Loucy (cell line): ENCODE measurements at regions not wholly inside any gene's neighbourhood (a gene's known extent, or its start where the extent isn't known, plus 50 kb on each side); places are given as distances from the start of the nearest gene placed in this dataset.

Experiments used
- H2AFZ ChIP-seq: fragments of 200-600 bp; sonication (generic); 2 replicates; pipeline ENCODE4 v1.6.0; 2016; ENCODE audit warnings: antibody characterized with exemption, mild to moderate bottlenecking, low read length, moderate library complexity
- H3F3A ChIP-seq: fragments of 200-600 bp; 2 replicates; pipeline ENCODE4 v1.6.0; 2016; ENCODE audit warnings: antibody characterized with exemption, low read depth, mild to moderate bottlenecking
- H3K27me3 ChIP-seq: fragments of 200-600 bp; sonication (generic); 2 replicates; pipeline ENCODE4 v1.6.1; 2014; ENCODE audit warnings: low read length, mild to moderate bottlenecking; ENCODE audit not compliant: insufficient read depth, poor library complexity, severe bottlenecking
- H3K36me3 ChIP-seq: fragments of 200-600 bp; sonication (generic); 2 replicates; pipeline ENCODE4 v1.6.1; 2016; ENCODE audit warnings: low read length; ENCODE audit not compliant: insufficient read depth
- H3K4me1 ChIP-seq: fragments of 200-600 bp; sonication (generic); 2 replicates; pipeline ENCODE4 v1.5.1; 2014; ENCODE audit warnings: low read length, mild to moderate bottlenecking; ENCODE audit not compliant: insufficient read depth, poor library complexity, severe bottlenecking
- H3K4me2 ChIP-seq: fragments of 200-600 bp; sonication (generic); 2 replicates; pipeline ENCODE4 v1.6.0; 2014; ENCODE audit warnings: antibody characterized with exemption, low read length, low read depth, mild to moderate bottlenecking; ENCODE audit not compliant: poor library complexity, severe bottlenecking
- H3K4me3 ChIP-seq: fragments of 200-600 bp; sonication (generic); 2 replicates; pipeline ENCODE4 v1.5.1; 2014; ENCODE audit warnings: low read length, mild to moderate bottlenecking, mixed read lengths; ENCODE audit not compliant: poor library complexity, severe bottlenecking
- H3K79me2 ChIP-seq: fragments of 200-600 bp; sonication (generic); 2 replicates; pipeline ENCODE4 v1.6.1; 2014; ENCODE audit warnings: low read length; ENCODE audit not compliant: insufficient read depth
- H3K9ac ChIP-seq: fragments of 200-600 bp; sonication (generic); 2 replicates; pipeline ENCODE4 v1.6.0; 2014; ENCODE audit warnings: mild to moderate bottlenecking, low read depth, low read length, moderate library complexity; ENCODE audit not compliant: poor library complexity, severe bottlenecking
- H3K9me2 ChIP-seq: fragments of 200-600 bp; sonication (generic); replicated peaks from 2 replicates; pipeline ENCODE4 v1.6.1; 2016; ENCODE audit warnings: low read depth, low read length, mixed read lengths
- H3K9me3 ChIP-seq: fragments of 200-600 bp; sonication (generic); 2 replicates; pipeline ENCODE4 v1.6.1; 2014; ENCODE audit warnings: mild to moderate bottlenecking, antibody characterized with exemption, low read length, low read depth; ENCODE audit not compliant: insufficient read depth
- H4K20me1 ChIP-seq: fragments of 200-600 bp; sonication (generic); 2 replicates; pipeline ENCODE4 v1.6.0; 2014; ENCODE audit warnings: antibody characterized with exemption, low read length, mild to moderate bottlenecking; ENCODE audit not compliant: insufficient read depth, poor library complexity, severe bottlenecking
- EZH2phosphoT487 ChIP-seq: fragments of 200-600 bp; IDR thresholded peaks from 2 replicates; pipeline ENCODE4 v1.6.1; 2018; ENCODE audit warnings: antibody characterized with exemption, mild to moderate bottlenecking, moderate library complexity, borderline replicate concordance
- TF ChIP-seq, protein P1 (sequence below): fragments of 200-600 bp; sonication (generic); conservative IDR thresholded peaks from 2 replicates; pipeline ENCODE4 v1.5.1; 2014; ENCODE audit warnings: mild to moderate bottlenecking, antibody characterized with exemption, low read length

DNA sequence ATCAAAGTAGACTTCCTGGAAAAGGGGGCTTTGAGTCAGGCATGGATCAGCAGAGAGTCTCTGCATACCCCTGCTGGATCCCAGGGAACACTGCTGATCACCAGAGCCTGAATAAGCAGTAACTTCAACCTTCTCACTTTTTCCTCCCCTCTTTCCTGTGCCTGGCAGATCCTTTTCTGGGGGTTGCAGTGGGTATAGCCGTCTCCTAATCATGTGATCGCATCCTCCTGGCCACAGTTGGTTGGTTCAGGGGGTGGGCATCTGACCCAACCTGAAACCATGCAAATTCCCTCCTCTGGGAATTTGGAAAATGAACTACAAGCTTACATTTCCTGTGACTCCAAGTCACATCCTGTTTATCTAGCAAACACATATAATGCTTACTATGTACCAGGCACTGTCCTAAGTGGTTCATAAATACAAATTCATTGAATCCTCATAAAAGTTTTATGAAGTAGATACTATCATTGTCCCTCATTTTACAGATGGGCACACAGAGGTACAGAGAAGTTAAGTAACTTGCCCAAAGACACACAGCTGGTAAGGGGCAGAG is 120.3 kb downstream of the AXIN2 start:
- Histone ChIP-seq H3F3A (no peaks in the 10 kb centered on the region), H3K9me3 (no peaks in the 10 kb centered on the region), H3K4me3 (no peak overlapping the region), H3K79me2 (no peaks in the 10 kb centered on the region), H3K9ac (no peak overlapping the region), H3K4me2 (no peak overlapping the region), H3K4me1 (no peaks in the 10 kb centered on the region), H2AFZ (no peak overlapping the region), H4K20me1 (no peaks in the 10 kb centered on the region), H3K36me3 (no peaks in the 10 kb centered on the region), H3K27me3 (no peaks in the 10 kb centered on the region), H3K9me2 (no peaks in the 10 kb centered on the region)
- TF ChIP-seq, protein P1, sequence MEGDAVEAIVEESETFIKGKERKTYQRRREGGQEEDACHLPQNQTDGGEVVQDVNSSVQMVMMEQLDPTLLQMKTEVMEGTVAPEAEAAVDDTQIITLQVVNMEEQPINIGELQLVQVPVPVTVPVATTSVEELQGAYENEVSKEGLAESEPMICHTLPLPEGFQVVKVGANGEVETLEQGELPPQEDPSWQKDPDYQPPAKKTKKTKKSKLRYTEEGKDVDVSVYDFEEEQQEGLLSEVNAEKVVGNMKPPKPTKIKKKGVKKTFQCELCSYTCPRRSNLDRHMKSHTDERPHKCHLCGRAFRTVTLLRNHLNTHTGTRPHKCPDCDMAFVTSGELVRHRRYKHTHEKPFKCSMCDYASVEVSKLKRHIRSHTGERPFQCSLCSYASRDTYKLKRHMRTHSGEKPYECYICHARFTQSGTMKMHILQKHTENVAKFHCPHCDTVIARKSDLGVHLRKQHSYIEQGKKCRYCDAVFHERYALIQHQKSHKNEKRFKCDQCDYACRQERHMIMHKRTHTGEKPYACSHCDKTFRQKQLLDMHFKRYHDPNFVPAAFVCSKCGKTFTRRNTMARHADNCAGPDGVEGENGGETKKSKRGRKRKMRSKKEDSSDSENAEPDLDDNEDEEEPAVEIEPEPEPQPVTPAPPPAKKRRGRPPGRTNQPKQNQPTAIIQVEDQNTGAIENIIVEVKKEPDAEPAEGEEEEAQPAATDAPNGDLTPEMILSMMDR: no peak
- TF ChIP-seq EZH2phosphoT487: no peak

DNA sequence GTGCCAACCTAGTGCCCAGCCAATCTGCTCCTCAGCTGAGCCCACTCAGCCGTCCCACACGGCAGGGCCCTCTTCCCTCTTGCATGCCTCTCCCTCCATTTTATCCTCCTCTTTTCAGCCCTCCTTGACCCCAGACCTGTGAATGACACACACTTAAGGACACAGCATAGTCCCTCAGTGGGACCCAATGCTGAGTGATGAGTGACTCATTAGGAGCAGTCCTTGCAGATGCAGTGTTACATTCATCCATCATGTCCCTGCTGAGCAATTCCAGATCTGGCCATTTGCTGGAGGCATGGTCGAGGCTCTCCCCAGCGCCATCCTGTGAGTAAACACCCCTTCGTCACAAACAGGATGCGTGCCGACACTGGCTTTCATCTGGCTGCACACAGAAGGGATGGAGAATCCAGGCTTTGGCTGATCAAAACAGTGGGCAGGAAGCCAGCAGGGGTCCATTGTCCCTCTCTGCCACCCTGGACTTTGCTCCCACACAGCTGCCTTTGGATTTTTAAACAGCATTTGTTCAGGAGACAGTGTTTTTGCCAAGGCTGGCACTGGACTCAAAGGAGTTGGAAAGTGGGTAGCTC is 122.6 kb downstream of the AXIN2 start:
- H3K9me3 ChIP-seq: no peaks in the 10 kb centered on the region
- no peaks in the 10 kb centered on the region for H3K9me2 ChIP-seq
- no peaks in the 10 kb centered on the region for H3K79me2 ChIP-seq
- no peak overlapping the region for H3K4me2 ChIP-seq
- peaks cover 6% of the 10 kb centered on the region for H3K4me1 ChIP-seq
- H4K20me1 ChIP-seq: no peaks in the 10 kb centered on the region
- no peaks in the 10 kb centered on the region for H3F3A ChIP-seq
- no peaks in the 10 kb centered on the region for H3K36me3 ChIP-seq
- no peak overlapping the region for H2AFZ ChIP-seq
- no peaks in the 10 kb centered on the region for H3K27me3 ChIP-seq
- H3K9ac ChIP-seq: no peak overlapping the region
- no peak overlapping the region for H3K4me3 ChIP-seq
- no peak for TF ChIP-seq EZH2phosphoT487
- TF ChIP-seq, protein P1: no peak

DNA sequence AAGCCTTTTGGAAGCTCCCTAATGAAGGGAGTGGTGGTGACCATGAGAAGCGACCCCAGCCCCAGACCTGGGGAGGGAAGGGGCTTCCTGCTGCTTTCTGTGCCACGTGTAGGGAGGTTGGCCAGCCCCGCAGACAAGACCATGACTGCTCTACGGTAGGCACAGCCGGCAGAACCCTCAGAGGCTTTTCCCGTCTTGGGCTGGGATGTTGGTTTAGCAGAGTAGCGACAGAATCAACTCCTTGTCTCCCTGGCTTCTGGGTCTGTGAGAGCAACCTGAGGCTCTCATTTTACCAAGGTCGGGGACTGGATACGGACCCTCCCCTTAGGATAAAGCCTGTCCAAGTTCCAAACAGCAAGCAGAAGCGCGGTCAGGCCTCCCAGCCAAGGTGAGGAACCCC is 123.3 kb downstream of the AXIN2 start:
- H3K4me1 ChIP-seq: peaks cover 11% of the 10 kb centered on the region
- no peaks in the 10 kb centered on the region for H4K20me1 ChIP-seq
- H3K9me2 ChIP-seq: no peaks in the 10 kb centered on the region
- H3K79me2 ChIP-seq: no peaks in the 10 kb centered on the region
- H3F3A ChIP-seq: no peaks in the 10 kb centered on the region
- no peaks in the 10 kb centered on the region for H3K9me3 ChIP-seq
- no peak overlapping the region for H3K4me2 ChIP-seq
- TF ChIP-seq EZH2phosphoT487: no peak
- TF ChIP-seq, protein P1: no peak
- H3K36me3 ChIP-seq: no peaks in the 10 kb centered on the region
- H3K9ac ChIP-seq: no peak overlapping the region
- H3K4me3 ChIP-seq: no peak overlapping the region
- no peak overlapping the region for H2AFZ ChIP-seq
- no peaks in the 10 kb centered on the region for H3K27me3 ChIP-seq
